Loucy (cell line): ENCODE measurements at regions not wholly inside any gene's neighbourhood (a gene's known extent, or its start where the extent isn't known, plus 50 kb on each side); places are given as distances from the start of the nearest gene placed in this dataset.

Experiments
- H2AFZ ChIP-seq: fragments of 200-600 bp; sonication (generic); 2 replicates; pipeline ENCODE4 v1.6.0; 2016; ENCODE audit warnings: antibody characterized with exemption, mild to moderate bottlenecking, low read length, moderate library complexity
- H3F3A ChIP-seq: fragments of 200-600 bp; 2 replicates; pipeline ENCODE4 v1.6.0; 2016; ENCODE audit warnings: antibody characterized with exemption, low read depth, mild to moderate bottlenecking
- H3K27me3 ChIP-seq: fragments of 200-600 bp; sonication (generic); 2 replicates; pipeline ENCODE4 v1.6.1; 2014; ENCODE audit warnings: low read length, mild to moderate bottlenecking; ENCODE audit not compliant: insufficient read depth, poor library complexity, severe bottlenecking
- H3K36me3 ChIP-seq: fragments of 200-600 bp; sonication (generic); 2 replicates; pipeline ENCODE4 v1.6.1; 2016; ENCODE audit warnings: low read length; ENCODE audit not compliant: insufficient read depth
- H3K4me1 ChIP-seq: fragments of 200-600 bp; sonication (generic); 2 replicates; pipeline ENCODE4 v1.5.1; 2014; ENCODE audit warnings: low read length, mild to moderate bottlenecking; ENCODE audit not compliant: insufficient read depth, poor library complexity, severe bottlenecking
- H3K4me2 ChIP-seq: fragments of 200-600 bp; sonication (generic); 2 replicates; pipeline ENCODE4 v1.6.0; 2014; ENCODE audit warnings: antibody characterized with exemption, low read length, low read depth, mild to moderate bottlenecking; ENCODE audit not compliant: poor library complexity, severe bottlenecking
- H3K4me3 ChIP-seq: fragments of 200-600 bp; sonication (generic); 2 replicates; pipeline ENCODE4 v1.5.1; 2014; ENCODE audit warnings: low read length, mild to moderate bottlenecking, mixed read lengths; ENCODE audit not compliant: poor library complexity, severe bottlenecking
- H3K79me2 ChIP-seq: fragments of 200-600 bp; sonication (generic); 2 replicates; pipeline ENCODE4 v1.6.1; 2014; ENCODE audit warnings: low read length; ENCODE audit not compliant: insufficient read depth
- H3K9ac ChIP-seq: fragments of 200-600 bp; sonication (generic); 2 replicates; pipeline ENCODE4 v1.6.0; 2014; ENCODE audit warnings: mild to moderate bottlenecking, low read depth, low read length, moderate library complexity; ENCODE audit not compliant: poor library complexity, severe bottlenecking
- H3K9me2 ChIP-seq: fragments of 200-600 bp; sonication (generic); replicated peaks from 2 replicates; pipeline ENCODE4 v1.6.1; 2016; ENCODE audit warnings: low read depth, low read length, mixed read lengths
- H3K9me3 ChIP-seq: fragments of 200-600 bp; sonication (generic); 2 replicates; pipeline ENCODE4 v1.6.1; 2014; ENCODE audit warnings: mild to moderate bottlenecking, antibody characterized with exemption, low read length, low read depth; ENCODE audit not compliant: insufficient read depth
- H4K20me1 ChIP-seq: fragments of 200-600 bp; sonication (generic); 2 replicates; pipeline ENCODE4 v1.6.0; 2014; ENCODE audit warnings: antibody characterized with exemption, low read length, mild to moderate bottlenecking; ENCODE audit not compliant: insufficient read depth, poor library complexity, severe bottlenecking
- CTCF ChIP-seq: fragments of 200-600 bp; sonication (generic); conservative IDR thresholded peaks from 2 replicates; pipeline ENCODE4 v1.5.1; 2014; ENCODE audit warnings: mild to moderate bottlenecking, antibody characterized with exemption, low read length
- EZH2phosphoT487 ChIP-seq: fragments of 200-600 bp; IDR thresholded peaks from 2 replicates; pipeline ENCODE4 v1.6.1; 2018; ENCODE audit warnings: antibody characterized with exemption, mild to moderate bottlenecking, moderate library complexity, borderline replicate concordance

DNA sequence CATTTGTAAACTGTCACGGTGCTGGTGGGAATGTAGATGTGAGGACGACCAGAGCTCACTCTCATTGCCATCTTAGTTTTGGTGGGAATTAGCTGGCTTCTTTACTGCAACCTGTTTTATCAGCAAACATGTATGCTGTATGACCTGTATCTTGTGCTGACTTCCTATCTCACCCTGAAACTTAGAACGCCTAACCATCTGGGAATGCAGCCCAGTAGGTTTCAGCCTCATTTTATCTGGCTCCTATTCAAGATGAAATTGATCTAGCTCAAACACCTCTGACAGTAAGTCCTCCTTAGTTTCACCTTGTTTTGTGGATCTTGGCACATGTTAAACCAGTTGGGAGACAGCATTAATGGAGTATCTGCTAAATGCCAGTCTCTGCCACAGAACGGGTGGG is 174.6 kb downstream of the HLX start:
- H3K4me2 ChIP-seq = no peak overlapping the region
- H2AFZ ChIP-seq = no peak overlapping the region
- no peak for TF ChIP-seq CTCF
- TF ChIP-seq EZH2phosphoT487 = no peak
- H3K9me3 ChIP-seq = no peaks in the 10 kb centered on the region
- H4K20me1 ChIP-seq = no peaks in the 10 kb centered on the region
- H3K4me1 ChIP-seq = no peaks in the 10 kb centered on the region
- H3K9me2 ChIP-seq = no peaks in the 10 kb centered on the region
- no peaks in the 10 kb centered on the region for H3K36me3 ChIP-seq
- no peak overlapping the region for H3K4me3 ChIP-seq
- H3K27me3 ChIP-seq = no peaks in the 10 kb centered on the region
- H3K79me2 ChIP-seq = no peaks in the 10 kb centered on the region
- no peak overlapping the region for H3K9ac ChIP-seq
- H3F3A ChIP-seq = no peaks in the 10 kb centered on the region

GRCh38 chr1:221059506-221059905 is 180.3 kb downstream of the HLX start:
- no peak for TF ChIP-seq EZH2phosphoT487
- no peak for TF ChIP-seq CTCF
- Histone ChIP-seq H2AFZ (no peak overlapping the region), H3K9me3 (no peaks in the 10 kb centered on the region)

GRCh38 chr1:221063651-221064050 is 184.4 kb downstream of the HLX start:
- H3K9me2 ChIP-seq = no peaks in the 10 kb centered on the region
- no peaks in the 10 kb centered on the region for H3F3A ChIP-seq
- H4K20me1 ChIP-seq = no peaks in the 10 kb centered on the region
- H2AFZ ChIP-seq = no peak overlapping the region
- TF ChIP-seq CTCF (no peak), EZH2phosphoT487 (no peak)
- H3K9ac ChIP-seq = no peak overlapping the region
- no peaks in the 10 kb centered on the region for H3K4me1 ChIP-seq
- no peaks in the 10 kb centered on the region for H3K27me3 ChIP-seq
- no peak overlapping the region for H3K4me2 ChIP-seq
- no peaks in the 10 kb centered on the region for H3K9me3 ChIP-seq
- no peak overlapping the region for H3K4me3 ChIP-seq
- H3K36me3 ChIP-seq = no peaks in the 10 kb centered on the region
- no peaks in the 10 kb centered on the region for H3K79me2 ChIP-seq

More at GRCh38 chr1:221059506-221059905, 180.3 kb downstream of the HLX start:
- no peaks in the 10 kb centered on the region for H3K4me1 ChIP-seq
- H3K27me3 ChIP-seq = no peaks in the 10 kb centered on the region
- H3K9me2 ChIP-seq = no peaks in the 10 kb centered on the region
- H3K79me2 ChIP-seq = no peaks in the 10 kb centered on the region
- H3K4me3 ChIP-seq = no peak overlapping the region
- no peak overlapping the region for H3K9ac ChIP-seq
- H3F3A ChIP-seq = no peaks in the 10 kb centered on the region
- no peak overlapping the region for H3K4me2 ChIP-seq
- no peaks in the 10 kb centered on the region for H3K36me3 ChIP-seq
- H4K20me1 ChIP-seq = no peaks in the 10 kb centered on the region
